B cell (primary cell): ENCODE measurements at regions not wholly inside any gene's neighbourhood (a gene's known extent, or its start where the extent isn't known, plus 50 kb on each side); places are given as distances from the start of the nearest gene placed in this dataset.

Source experiments
- ATAC-seq: fragments of 200-7000 bp; cut with Tn5 transposase; one replicate; pipeline ENCODE4 v1.10.0; 2021; ENCODE audit warnings: low read depth, mild to moderate bottlenecking, moderate number of reproducible peaks, moderate library complexity
- CTCF ChIA-PET: fragments of 350-600 bp; sonication (Branson Sonifier 250); formaldehyde crosslinking; loops from one replicate; lab custom pipeline; 2021; ENCODE audit warnings: antibody characterized with exemption, inconsistent platforms; lab: Charles Lee
- POLR2A ChIA-PET: fragments of 350-600 bp; sonication (Branson Sonifier 250); formaldehyde crosslinking; loops from one replicate; lab custom pipeline; 2021; ENCODE audit warnings: antibody characterized with exemption; lab: Charles Lee
- DNase-seq: peaks from one replicate; pipeline ENCODE4 v3.0.0; 2013
- H2AFZ ChIP-seq: 2 replicates; pipeline ENCODE4 v1.6.1; 2012; ENCODE audit warnings: mild to moderate bottlenecking, low read depth, low read length; ENCODE audit not compliant: insufficient read depth, poor library complexity, severe bottlenecking
- H3K27ac ChIP-seq, 2 donors: 1 replicate in 1 of 2; 2 replicates in 1 of 2; pipeline ENCODE4 v1.5.1; 2012 to 2013; ENCODE audit warnings: low read length in 2 of 2, mild to moderate bottlenecking in 2 of 2, moderate library complexity in 1 of 2
- H3K27me3 ChIP-seq, 4 experiments: fragments of 200-600 bp in 1 of 4; sonication (generic) in 1 of 4; replicated peaks in 1 of 4; 1 replicate in 2 of 4; 2 replicates in 2 of 4; pipeline versions ENCODE4 v1.6.1 to v1.7.0; 2013 to 2016; ENCODE audit warnings: low read length in 3 of 4, mild to moderate bottlenecking in 2 of 4, mixed read lengths in 1 of 4, moderate library complexity in 1 of 4; ENCODE audit not compliant: insufficient read depth in 4 of 4, control insufficient read depth in 3 of 4; ENCODE audit errors: control extremely low read depth in 1 of 4
- H3K36me3 ChIP-seq, 2 experiments: replicated peaks in 1 of 2; 1 replicate in 1 of 2; 2 replicates in 1 of 2; pipeline versions ENCODE4 v1.6.1 to v1.7.1; 2013; ENCODE audit warnings: low read length in 1 of 2; ENCODE audit not compliant: insufficient read depth in 2 of 2, control insufficient read depth in 1 of 2; ENCODE audit errors: control extremely low read depth in 1 of 2, extremely low read depth in 1 of 2
- H3K4me1 ChIP-seq, 2 donors: fragments of 200-600 bp in 1 of 2; sonication (generic) in 1 of 2; 1 replicate in 1 of 2; 2 replicates in 1 of 2; pipeline versions ENCODE4 v1.5.1 to v1.6.1; 2013 to 2017; ENCODE audit warnings: low read length in 2 of 2; ENCODE audit not compliant: control insufficient read depth in 2 of 2, insufficient read depth in 2 of 2
- H3K4me2 ChIP-seq: replicated peaks from 2 replicates; pipeline ENCODE3; 2012; ENCODE audit warnings: mild to moderate bottlenecking, low read depth, low read length; ENCODE audit not compliant: poor library complexity, severe bottlenecking
- H3K4me3 ChIP-seq, 5 experiments: fragments of 200-600 bp in 1 of 5; sonication (generic) in 1 of 5; 1 replicate in 3 of 5; 2 replicates in 2 of 5; pipeline versions ENCODE4 v1.5.1 to v1.7.0; 2011 to 2016; ENCODE audit warnings: low read length in 4 of 5, mild to moderate bottlenecking in 4 of 5, low read depth in 2 of 5, control low read depth in 1 of 5, moderate library complexity in 1 of 5; ENCODE audit not compliant: insufficient read depth in 1 of 5; ENCODE audit errors: control extremely low read depth in 1 of 5, extremely low read depth in 1 of 5
- H3K79me2 ChIP-seq: fragments of 200-600 bp; sonication (generic); one replicate; pipeline ENCODE4 v1.6.0; 2016; ENCODE audit warnings: low read length; ENCODE audit not compliant: control insufficient read depth, insufficient read depth
- H3K9ac ChIP-seq: fragments of 200-600 bp; sonication (generic); 2 replicates; pipeline ENCODE4 v1.6.1; 2017; ENCODE audit warnings: mild to moderate bottlenecking, low read length, moderate library complexity
- H3K9me3 ChIP-seq, 3 donors: one replicate each; pipeline versions ENCODE4 v1.6.1 to v1.7.1; 2013; ENCODE audit warnings: low read length in 2 of 3; ENCODE audit not compliant: control insufficient read depth in 2 of 3, insufficient read depth in 1 of 3; ENCODE audit errors: control extremely low read depth in 1 of 3
- H4K20me1 ChIP-seq: 2 replicates; pipeline ENCODE4 v1.6.0; 2012; ENCODE audit warnings: mild to moderate bottlenecking, low read length; ENCODE audit not compliant: insufficient read depth, control insufficient read depth, poor library complexity, severe bottlenecking
- H3K27ac Mint-ChIP-seq: one replicate; pipeline ENCODE4 v1.8.0; 2021; ENCODE audit warnings: mixed read lengths
- H3K27me3 Mint-ChIP-seq: one replicate; pipeline ENCODE4 v1.8.0; 2021; ENCODE audit warnings: mixed read lengths
- H3K4me1 Mint-ChIP-seq: one replicate; pipeline ENCODE4 v1.8.0; 2021; ENCODE audit warnings: mixed read lengths
- H3K4me3 Mint-ChIP-seq: one replicate; pipeline ENCODE4 v1.8.0; 2021; ENCODE audit warnings: mixed read lengths
- H3K9me3 Mint-ChIP-seq: one replicate; pipeline ENCODE4 v1.8.0; 2022; ENCODE audit warnings: mixed read lengths; ENCODE audit not compliant: insufficient read depth
- EZH2 ChIP-seq: IDR thresholded peaks from 2 replicates; pipeline ENCODE4 v1.6.1; 2012; ENCODE audit warnings: borderline replicate concordance, low read depth, mild to moderate bottlenecking, moderate library complexity, low read length; ENCODE audit not compliant: insufficient read depth, poor library complexity, severe bottlenecking
- WGBS: methylation state at CpG from one replicate; pipeline ENCODE4 v1.1.5; 2013; ENCODE audit warnings: missing lambda C conversion rate; ENCODE audit not compliant: insufficient coverage; 5-methylcytosine and 5-hydroxymethylcytosine counted together
- intact Hi-C: fragments of 100-400 bp; cut with micrococcal nuclease; formaldehyde crosslinking; loops from one replicate; pipeline ENCODE4 v1.10.0; 2022
- TF ChIP-seq, protein P1 (sequence below): fragments of 200-600 bp; IDR thresholded peaks from one replicate; pipeline ENCODE4 v1.8.0; 2022; ENCODE audit warnings: antibody characterized with exemption, mild to moderate bottlenecking

DNA sequence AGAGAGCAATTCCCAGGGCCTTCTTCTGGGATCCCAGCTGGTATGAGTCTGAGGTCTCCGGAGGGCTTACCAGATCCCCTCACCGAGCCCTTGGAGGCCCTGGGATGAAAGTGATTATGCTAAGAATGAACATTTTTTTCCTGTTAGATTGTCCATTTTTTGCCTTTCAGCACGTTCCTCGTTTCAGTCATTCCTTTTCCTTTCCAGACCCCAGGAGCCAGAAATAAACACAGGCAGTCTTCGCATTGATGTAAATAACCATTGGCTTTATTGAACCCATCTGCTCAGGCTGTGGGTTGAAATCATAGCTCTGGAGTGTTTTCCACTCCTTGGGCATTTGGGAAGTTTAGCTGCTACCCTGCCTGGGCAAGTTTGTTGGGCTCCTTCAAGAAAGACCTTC is 320.9 kb upstream of the AUTS2 start:
- Histone ChIP-seq H3K9ac (no peak overlapping the region), H3K4me3 (no peak overlapping the region), H3K27ac (no peak overlapping the region), H3K4me1 (no peaks in the 10 kb centered on the region), H4K20me1 (no peaks in the 10 kb centered on the region), H3K27me3 (no peaks in the 10 kb centered on the region), H2AFZ (no peak overlapping the region), H3K36me3 (no peaks in the 10 kb centered on the region), H3K9me3 (peaks cover 0 to 7% (median 0%) of the 10 kb centered on the region in 3 donors), H3K79me2 (no peaks in the 10 kb centered on the region), H3K4me2 (no peak overlapping the region)
- POLR2A ChIA-PET: no interaction called here
- intact Hi-C loops: no loop called here
- 80% methylated on average over 2 of the region's 5 CpGs for WGBS
- DNase-seq (no peak), ATAC-seq (no peak)
- Mint-ChIP-seq H3K27me3 (peaks cover 3% of the 10 kb centered on the region), H3K4me3 (no peak overlapping the region), H3K9me3 (peaks cover 3% of the 10 kb centered on the region), H3K27ac (no peak overlapping the region), H3K4me1 (no peaks in the 10 kb centered on the region)
- CTCF ChIA-PET: no interaction called here
- no peak for TF ChIP-seq EZH2
- TF ChIP-seq, protein P1, sequence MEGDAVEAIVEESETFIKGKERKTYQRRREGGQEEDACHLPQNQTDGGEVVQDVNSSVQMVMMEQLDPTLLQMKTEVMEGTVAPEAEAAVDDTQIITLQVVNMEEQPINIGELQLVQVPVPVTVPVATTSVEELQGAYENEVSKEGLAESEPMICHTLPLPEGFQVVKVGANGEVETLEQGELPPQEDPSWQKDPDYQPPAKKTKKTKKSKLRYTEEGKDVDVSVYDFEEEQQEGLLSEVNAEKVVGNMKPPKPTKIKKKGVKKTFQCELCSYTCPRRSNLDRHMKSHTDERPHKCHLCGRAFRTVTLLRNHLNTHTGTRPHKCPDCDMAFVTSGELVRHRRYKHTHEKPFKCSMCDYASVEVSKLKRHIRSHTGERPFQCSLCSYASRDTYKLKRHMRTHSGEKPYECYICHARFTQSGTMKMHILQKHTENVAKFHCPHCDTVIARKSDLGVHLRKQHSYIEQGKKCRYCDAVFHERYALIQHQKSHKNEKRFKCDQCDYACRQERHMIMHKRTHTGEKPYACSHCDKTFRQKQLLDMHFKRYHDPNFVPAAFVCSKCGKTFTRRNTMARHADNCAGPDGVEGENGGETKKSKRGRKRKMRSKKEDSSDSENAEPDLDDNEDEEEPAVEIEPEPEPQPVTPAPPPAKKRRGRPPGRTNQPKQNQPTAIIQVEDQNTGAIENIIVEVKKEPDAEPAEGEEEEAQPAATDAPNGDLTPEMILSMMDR: no peak

DNA sequence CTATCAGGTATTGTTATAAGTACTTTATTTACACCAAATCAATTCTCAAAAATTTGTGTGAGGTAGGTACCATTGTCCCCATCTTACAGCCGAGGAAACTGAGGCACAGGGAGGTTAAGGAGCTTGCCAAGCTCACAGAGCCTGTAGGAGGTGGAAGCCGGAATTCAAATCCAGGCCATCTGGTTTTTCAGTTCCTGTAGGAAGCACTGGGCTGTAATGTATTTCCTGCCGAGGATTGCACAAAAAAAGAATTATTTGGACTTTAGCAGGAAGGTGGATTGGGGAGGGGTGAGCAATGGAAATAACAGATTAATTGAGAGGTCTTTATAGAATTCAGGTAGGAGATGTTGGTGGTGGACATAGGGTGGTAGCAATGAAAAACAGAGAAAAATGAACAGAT is 315.3 kb upstream of the AUTS2 start:
- Histone ChIP-seq H2AFZ (no peak overlapping the region), H3K27me3 (no peaks in the 10 kb centered on the region), H3K4me1 (no peaks in the 10 kb centered on the region), H3K36me3 (no peaks in the 10 kb centered on the region), H3K9me3 (peaks cover 0 to 9% (median 0%) of the 10 kb centered on the region in 3 donors), H3K79me2 (no peaks in the 10 kb centered on the region), H3K4me2 (no peak overlapping the region), H3K27ac (no peak overlapping the region), H3K9ac (no peak overlapping the region), H3K4me3 (no peak overlapping the region), H4K20me1 (no peaks in the 10 kb centered on the region)
- ChIA-PET POLR2A (no interaction called here), CTCF (no interaction called here)
- no peak overlapping the region for H3K27ac Mint-ChIP-seq
- 43% methylated on average over 2 of the region's 3 CpGs for WGBS
- H3K4me3 Mint-ChIP-seq: no peak overlapping the region
- H3K9me3 Mint-ChIP-seq: peaks cover 3% of the 10 kb centered on the region
- DNase-seq: no peak
- no peaks in the 10 kb centered on the region for H3K4me1 Mint-ChIP-seq
- intact Hi-C loops: no loop called here
- ATAC-seq: no peak
- peaks cover 3% of the 10 kb centered on the region for H3K27me3 Mint-ChIP-seq
- TF ChIP-seq EZH2: no peak
- TF ChIP-seq, protein P1: no peak
